ENCODE measurements at regions not wholly inside any gene's neighbourhood (a gene's known extent, or its start where the extent isn't known, plus 50 kb on each side); places are given as distances from the start of the nearest gene placed in this dataset.

- TF ChIP-seq CTCF (IDR thresholded peaks at IDR 0.05; ENCODE audit: control extremely low read depth, extremely low read depth, low read depth, missing control alignments): no peak
- POLR2A ChIA-PET: no interaction called here
- CTCF ChIA-PET: no interaction called here
- no peak for DNase-seq (ENCODE audit: extremely low spot score)
Measured at GRCh38 chr1:229070168-229070567, 200.7 kb upstream of the RAB4A start.

GRCh38 chr1:229073251-229073650 is 197.7 kb upstream of the RAB4A start:
- CTCF ChIA-PET: no interaction called here

GRCh38 chr1:229075217-229075616 is 195.7 kb upstream of the RAB4A start:
- CTCF ChIA-PET: no interaction called here

More at GRCh38 chr1:229073251-229073650, 197.7 kb upstream of the RAB4A start:
- no peak for DNase-seq (ENCODE audit: extremely low spot score)
- TF ChIP-seq CTCF (IDR thresholded peaks at IDR 0.05; ENCODE audit: control extremely low read depth, extremely low read depth, low read depth, missing control alignments): no peak
- POLR2A ChIA-PET: no interaction called here

GRCh38 chr1:229075716-229076115 is 195.2 kb upstream of the RAB4A start:
- ChIA-PET CTCF (interaction anchor here (1.1 kb wide), 1 partner anchor 9 kb away, joined by 3 read pairs; no protein-coding TSS in a partner anchor), POLR2A (no interaction called here)
- no peak for DNase-seq (ENCODE audit: extremely low spot score)
- TF ChIP-seq CTCF (IDR thresholded peaks at IDR 0.05; ENCODE audit: control extremely low read depth, extremely low read depth, low read depth, missing control alignments): no peak

More at GRCh38 chr1:229075217-229075616, 195.7 kb upstream of the RAB4A start:
- TF ChIP-seq CTCF (IDR thresholded peaks at IDR 0.05; ENCODE audit: control extremely low read depth, extremely low read depth, low read depth, missing control alignments): no peak
- no peak for DNase-seq (ENCODE audit: extremely low spot score)
- POLR2A ChIA-PET: no interaction called here

- ChIA-PET CTCF (interaction anchor here (1.1 kb wide), 1 partner anchor 8 kb away, joined by 3 read pairs; no protein-coding TSS in a partner anchor), POLR2A (no interaction called here)
- no peak for DNase-seq (ENCODE audit: extremely low spot score)
- no peak for TF ChIP-seq CTCF (IDR thresholded peaks at IDR 0.05; ENCODE audit: control extremely low read depth, extremely low read depth, low read depth, missing control alignments)
Measured at GRCh38 chr1:229076195-229076594, 194.7 kb upstream of the RAB4A start.

GRCh38 chr1:229079016-229079595 is 191.8 kb upstream of the RAB4A start:
- no peak for TF ChIP-seq CTCF (IDR thresholded peaks at IDR 0.05; ENCODE audit: control extremely low read depth, extremely low read depth, low read depth, missing control alignments)
- no peak for DNase-seq (ENCODE audit: extremely low spot score)
- POLR2A ChIA-PET: no interaction called here
- CTCF ChIA-PET: interaction anchor here (0.9 kb wide), 1 partner anchor 195 kb away, joined by 3 read pairs; no protein-coding TSS in a partner anchor
